ENCODE measurements at regions not wholly inside any gene's neighbourhood (a gene's known extent, or its start where the extent isn't known, plus 50 kb on each side); places are given as distances from the start of the nearest gene placed in this dataset.

- H3K27me3 ChIP-seq (ENCODE audit: control insufficient read depth in 2 of 2, insufficient read depth in 2 of 2, low read length in 2 of 2), result no peaks in the 10 kb centered on the region
- no peak overlapping the region for H3K4me2 ChIP-seq (ENCODE audit: insufficient read depth, low read length)
- H3K79me2 ChIP-seq (ENCODE audit: control insufficient read depth, insufficient read depth, low read length), result no peaks in the 10 kb centered on the region
- H2AFZ ChIP-seq (ENCODE audit: low read depth, low read length), result no peak overlapping the region
- dilution Hi-C loops (cut with MboI; ENCODE audit: extremely low pct_ligation_motif_present, low sequenced_read_pairs), result no loop called here
- DNase-seq (ENCODE audit: low read depth, low spot score) (no peak), FAIRE-seq (no peak)
- no peaks in the 10 kb centered on the region for H3K36me3 ChIP-seq (ENCODE audit: control insufficient read depth in 2 of 2, extremely low read depth in 1 of 2, insufficient read depth in 2 of 2, low read length in 2 of 2)
- TF ChIP-seq JUN (IDR thresholded peaks at IDR 0.05; ENCODE audit: borderline replicate concordance, insufficient read depth, insufficient read length, low read depth) (no peak), EZH2 (IDR thresholded peaks at IDR 0.05; ENCODE audit: borderline replicate concordance, low read depth, low read length, severe bottlenecking) (no peak), POLR2A (IDR thresholded peaks at IDR 0.05; ENCODE audit: low read depth, low read length) (no peak), POLR2AphosphoS5 (IDR thresholded peaks at IDR 0.05; ENCODE audit: insufficient read depth, low read depth, low read length) (no peak), CTCF (IDR thresholded peaks at IDR 0.05; ENCODE audit: extremely low read depth in 1 of 2, insufficient read depth in 1 of 2, low read depth in 1 of 2, low read length in 2 of 2) (no peak), MYC (IDR thresholded peaks at IDR 0.05; ENCODE audit: low read depth, low read length) (no peak), GATA2 (IDR thresholded peaks at IDR 0.05; ENCODE audit: insufficient read depth, insufficient read length, low read depth, low read length) (no peak), FOS (IDR thresholded peaks at IDR 0.05; ENCODE audit: borderline replicate concordance, insufficient read depth, low read length) (no peak), MAX (IDR thresholded peaks at IDR 0.05; ENCODE audit: insufficient read depth, insufficient read length) (no peak)
- intact Hi-C loops (cut with micrococcal nuclease), result no loop called here
- POLR2A ChIA-PET, result no interaction called here
- H4K20me1 ChIP-seq (replicated peaks; ENCODE audit: control insufficient read depth, extremely low read depth, insufficient read depth, low read length), result no peaks in the 10 kb centered on the region
- no peak overlapping the region for H3K4me3 ChIP-seq (replicated peaks in 1 of 3; ENCODE audit: insufficient read depth in 1 of 3, low read depth in 1 of 3, low read length in 3 of 3)
- CTCF ChIA-PET, result no interaction called here
- no peaks in the 10 kb centered on the region for H3K9me1 ChIP-seq (replicated peaks; ENCODE audit: control insufficient read depth, extremely low read depth, insufficient read depth, low read length)
- H3K9me3 ChIP-seq (replicated peaks; ENCODE audit: control insufficient read depth, insufficient read depth, low read length), result no peaks in the 10 kb centered on the region
- H3K9ac ChIP-seq (replicated peaks; ENCODE audit: extremely low read depth, insufficient read depth, low read length), result no peak overlapping the region
- BruUV-seq (replicated peaks), result no TSS peak
- no peaks in the 10 kb centered on the region for H3K4me1 ChIP-seq (ENCODE audit: control insufficient read depth, extremely low read depth, insufficient read depth, low read length)
- H3K27ac ChIP-seq (ENCODE audit: insufficient read depth, low read depth, low read length), result no peak overlapping the region
These were observed 120.0 kb upstream of the FSIP2 start for GRCh38 chr2:185618625-185619024.

Data from endothelial cell of umbilical vein (primary cell).